Natural killer cell treated with Interleukin-12 subunit alpha and Interleukin-12 subunit beta and Interleukin-15 and Interleukin-18, amount 100 ng/mL, for 72 hours (primary cell): ENCODE measurements at regions not wholly inside any gene's neighbourhood (a gene's known extent, or its start where the extent isn't known, plus 50 kb on each side); places are given as distances from the start of the nearest gene placed in this dataset.

ENCODE experiments used
- ATAC-seq, 2 donors: fragments of 150-1000 bp; cut with Tn5 transposase in 1 of 2; sonication (Bioruptor Pico), chemical (Tn5 transposase) in 1 of 2; 2 replicates each; pipeline ENCODE4 v1.10.0; 2021
- DNase-seq: peaks from one replicate; pipeline ENCODE4 v3.0.0; 2022; ENCODE audit warnings: low spot score
- H3K27ac Mint-ChIP-seq, 2 donors: 1 replicate in 1 of 2; 2 replicates in 1 of 2; pipeline ENCODE4 v1.8.0; 2022; ENCODE audit warnings: mixed read lengths in 2 of 2, mild to moderate bottlenecking in 1 of 2, moderate library complexity in 1 of 2
- H3K27me3 Mint-ChIP-seq, 2 donors: 1 replicate in 1 of 2; 2 replicates in 1 of 2; pipeline ENCODE4 v1.8.0; 2022; ENCODE audit warnings: mixed read lengths in 2 of 2
- H3K36me3 Mint-ChIP-seq: one replicate; pipeline ENCODE4 v1.8.0; 2022; ENCODE audit warnings: mixed read lengths
- H3K4me1 Mint-ChIP-seq, 2 donors: 1 replicate in 1 of 2; 2 replicates in 1 of 2; pipeline ENCODE4 v1.8.0; 2022; ENCODE audit warnings: low read depth in 2 of 2, mixed read lengths in 2 of 2, mild to moderate bottlenecking in 1 of 2
- H3K4me3 Mint-ChIP-seq: one replicate; pipeline ENCODE4 v1.8.0; 2022; ENCODE audit warnings: mixed read lengths
- H3K9me3 Mint-ChIP-seq: 2 replicates; pipeline ENCODE4 v1.8.0; 2022; ENCODE audit warnings: mixed read lengths

DNA sequence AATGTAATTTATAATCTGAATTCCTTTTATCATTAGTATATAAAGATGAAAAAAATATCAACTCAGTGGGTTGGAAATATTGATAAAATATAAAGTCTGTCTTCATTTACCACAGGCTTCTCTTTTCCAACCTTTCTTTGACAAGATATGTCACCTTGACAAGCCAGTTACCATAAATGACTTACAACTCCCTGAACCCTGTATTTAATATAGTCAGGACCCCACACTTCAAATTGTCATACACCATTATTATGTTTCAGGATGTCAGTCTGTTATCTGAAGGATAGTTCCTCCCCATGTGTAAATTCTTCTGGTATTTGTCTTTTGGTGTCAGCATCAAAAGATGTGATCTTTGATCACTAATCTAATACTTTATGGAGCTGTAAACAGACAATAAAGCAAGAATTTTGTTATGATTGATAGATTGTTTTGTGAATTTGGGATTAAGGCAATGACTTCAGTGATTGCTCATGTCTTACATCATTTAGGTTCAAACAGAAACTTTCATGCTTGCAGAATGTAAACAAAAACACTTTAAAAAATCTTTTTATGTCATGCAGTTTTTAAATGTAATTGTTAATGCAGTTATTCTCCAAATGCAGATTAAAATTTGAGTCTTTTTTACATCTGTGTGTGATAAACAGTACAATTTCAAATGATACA, 503.5 kb upstream of the BCHE start:
- no peak for ATAC-seq
- Mint-ChIP-seq H3K4me3 (no peak overlapping the region), H3K9me3 (peaks cover 11% of the 10 kb centered on the region), H3K4me1 (no peaks in the 10 kb centered on the region), H3K27me3 (no peaks in the 10 kb centered on the region), H3K36me3 (no peaks in the 10 kb centered on the region), H3K27ac (no peak overlapping the region)
- no peak for DNase-seq

DNA sequence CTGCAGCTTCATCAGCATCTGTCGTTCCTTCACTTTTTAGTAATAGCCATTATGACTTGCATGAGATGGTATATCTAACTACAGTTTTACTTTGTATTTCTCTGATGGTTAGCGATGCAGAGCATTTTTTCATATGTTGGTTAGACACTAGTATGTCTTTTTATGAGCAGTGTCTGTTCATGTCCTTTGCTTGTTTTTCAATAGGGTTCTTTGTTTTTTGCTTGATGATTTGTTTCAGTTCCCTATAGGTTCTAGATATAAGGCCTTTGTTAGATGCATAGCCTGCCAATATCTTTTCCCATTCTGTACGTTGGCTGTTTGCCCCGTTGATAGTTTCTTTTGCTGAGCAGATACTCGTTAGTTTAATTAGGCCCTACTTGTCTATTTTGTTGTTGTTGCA, 487.2 kb upstream of the BCHE start:
- Mint-ChIP-seq H3K27ac (no peak overlapping the region), H3K27me3 (no peaks in the 10 kb centered on the region), H3K4me3 (no peak overlapping the region), H3K4me1 (no peaks in the 10 kb centered on the region), H3K36me3 (no peaks in the 10 kb centered on the region), H3K9me3 (peaks cover 16% of the 10 kb centered on the region)
- DNase-seq (no peak), ATAC-seq (no peak)

DNA sequence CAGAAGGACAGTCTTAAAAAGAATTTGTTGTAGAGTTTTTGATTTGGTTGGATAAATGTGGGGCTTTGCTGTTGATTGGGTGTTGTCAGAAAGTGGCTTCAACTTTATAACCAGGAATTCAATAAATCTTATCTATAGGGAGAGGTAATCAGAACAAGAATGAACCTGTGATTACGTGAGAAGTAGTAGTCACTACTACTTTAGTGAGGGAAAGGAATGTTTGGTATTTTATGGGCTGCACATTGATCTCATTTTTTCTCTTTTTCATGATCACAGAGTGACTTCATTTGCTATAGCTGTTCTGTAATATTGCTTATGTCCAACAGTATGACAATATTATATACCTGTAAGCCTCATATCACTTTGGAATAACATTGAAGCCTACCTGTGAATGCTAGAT, 485.2 kb upstream of the BCHE start:
- DNase-seq (no peak), ATAC-seq (no peak)
- Mint-ChIP-seq H3K4me3 (no peak overlapping the region), H3K4me1 (no peaks in the 10 kb centered on the region), H3K27me3 (no peaks in the 10 kb centered on the region), H3K9me3 (peaks cover 7% of the 10 kb centered on the region), H3K36me3 (no peaks in the 10 kb centered on the region), H3K27ac (no peak overlapping the region)

DNA sequence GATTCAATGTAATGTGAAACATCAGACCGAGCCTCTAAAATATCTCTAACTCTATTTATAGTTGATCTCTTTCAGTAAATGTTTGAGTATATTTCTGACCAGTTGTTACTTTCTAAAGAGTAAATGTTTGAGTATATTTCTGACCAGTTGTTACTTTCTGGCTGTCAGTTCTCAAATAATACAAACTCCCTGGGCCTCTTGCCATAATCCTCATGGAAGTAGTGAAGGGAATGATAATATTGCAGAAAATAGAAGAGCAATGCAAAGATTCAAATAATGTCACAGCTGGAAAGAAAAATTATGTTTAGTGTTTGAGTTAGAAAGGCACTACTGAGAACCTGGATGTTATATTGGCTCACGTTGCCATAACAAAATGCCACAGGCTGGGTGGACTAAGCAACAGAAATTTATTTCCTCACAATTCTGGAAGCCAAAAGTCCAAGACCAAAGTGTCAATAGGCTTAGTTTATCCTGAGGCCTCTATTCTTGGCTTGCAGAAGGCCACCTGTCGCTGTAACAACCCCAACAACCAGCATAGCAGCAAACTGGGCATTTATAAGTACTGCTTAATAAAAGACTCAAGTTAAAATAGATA, 470.6 kb upstream of the BCHE start:
- Mint-ChIP-seq H3K36me3 (no peaks in the 10 kb centered on the region), H3K27ac (no peak overlapping the region), H3K4me3 (no peak overlapping the region), H3K27me3 (no peaks in the 10 kb centered on the region), H3K4me1 (no peaks in the 10 kb centered on the region), H3K9me3 (peaks cover 2% of the 10 kb centered on the region)
- ATAC-seq (no peak), DNase-seq (no peak)

DNA sequence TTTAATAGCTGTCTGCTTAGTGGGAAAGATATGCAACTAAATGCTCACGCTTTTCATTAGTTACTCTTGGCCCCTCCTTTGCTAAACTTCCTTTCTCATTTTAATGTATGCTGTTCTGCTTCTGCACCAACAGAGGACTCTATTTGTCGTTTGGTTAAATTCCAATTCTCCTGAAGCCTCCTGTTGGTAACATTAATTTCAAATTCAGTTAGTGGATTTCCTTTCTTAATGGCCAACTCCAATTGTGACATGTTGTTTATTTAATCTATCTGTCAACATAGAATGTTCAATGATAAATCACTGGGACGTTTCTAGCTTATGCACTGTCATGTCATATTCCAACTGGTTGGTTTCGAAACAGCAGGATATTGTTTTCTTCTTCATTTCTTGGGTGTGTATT, 467.4 kb upstream of the BCHE start:
- DNase-seq, result no peak
- peaks cover 6% of the 10 kb centered on the region for H3K9me3 Mint-ChIP-seq
- H3K36me3 Mint-ChIP-seq, result peaks cover 5% of the 10 kb centered on the region
- no peak overlapping the region for H3K4me3 Mint-ChIP-seq
- H3K27ac Mint-ChIP-seq, result no peak overlapping the region
- H3K27me3 Mint-ChIP-seq, result no peaks in the 10 kb centered on the region
- ATAC-seq, result no peak
- no peaks in the 10 kb centered on the region for H3K4me1 Mint-ChIP-seq

DNA sequence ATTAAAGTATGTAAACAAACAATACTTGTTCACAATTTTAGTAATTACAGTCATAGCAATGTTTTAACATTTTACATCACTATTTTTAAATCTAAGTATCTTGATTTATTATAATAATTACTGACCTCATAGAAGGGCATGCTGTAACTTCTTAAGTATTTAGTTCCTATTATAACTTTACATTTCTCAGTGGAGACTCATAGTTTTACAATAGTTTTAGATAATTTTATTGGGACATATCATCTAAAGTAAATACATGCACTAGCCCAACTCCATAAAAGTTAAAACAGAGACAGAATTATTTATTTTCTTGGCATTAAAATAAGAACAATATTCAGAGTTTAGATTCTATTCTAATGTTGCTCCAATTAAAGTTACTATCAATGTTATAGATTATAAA, 466.5 kb upstream of the BCHE start:
- ATAC-seq, result no peak
- no peak overlapping the region for H3K4me3 Mint-ChIP-seq
- H3K36me3 Mint-ChIP-seq, result peaks cover 5% of the 10 kb centered on the region
- H3K27ac Mint-ChIP-seq, result no peak overlapping the region
- H3K27me3 Mint-ChIP-seq, result no peaks in the 10 kb centered on the region
- no peak for DNase-seq
- H3K4me1 Mint-ChIP-seq, result no peaks in the 10 kb centered on the region
- H3K9me3 Mint-ChIP-seq, result peaks cover 9% of the 10 kb centered on the region

DNA sequence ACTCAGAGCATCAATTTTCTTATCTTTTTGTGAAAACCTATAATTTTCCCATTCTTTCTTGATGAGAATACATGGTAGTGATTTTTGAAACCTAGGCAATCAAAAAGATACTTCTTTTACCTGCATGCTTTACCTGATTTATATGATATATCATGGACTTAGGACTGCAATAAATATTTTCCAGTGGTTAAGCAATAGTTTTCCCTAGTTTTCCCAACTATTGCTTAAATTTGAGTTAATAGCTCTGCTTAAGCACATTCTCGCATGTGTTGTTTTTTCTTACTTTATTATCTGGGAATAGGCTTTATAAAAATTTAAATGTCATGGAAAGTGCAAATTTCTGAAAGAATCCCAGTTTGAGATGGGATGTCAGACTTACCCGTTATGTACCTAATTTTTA, 465.1 kb upstream of the BCHE start:
- no peak for DNase-seq
- no peak for ATAC-seq
- H3K4me1 Mint-ChIP-seq, result no peaks in the 10 kb centered on the region
- H3K4me3 Mint-ChIP-seq, result no peak overlapping the region
- no peak overlapping the region for H3K27ac Mint-ChIP-seq
- H3K9me3 Mint-ChIP-seq, result peaks cover 9% of the 10 kb centered on the region
- no peaks in the 10 kb centered on the region for H3K27me3 Mint-ChIP-seq
- peaks cover 5% of the 10 kb centered on the region for H3K36me3 Mint-ChIP-seq

DNA sequence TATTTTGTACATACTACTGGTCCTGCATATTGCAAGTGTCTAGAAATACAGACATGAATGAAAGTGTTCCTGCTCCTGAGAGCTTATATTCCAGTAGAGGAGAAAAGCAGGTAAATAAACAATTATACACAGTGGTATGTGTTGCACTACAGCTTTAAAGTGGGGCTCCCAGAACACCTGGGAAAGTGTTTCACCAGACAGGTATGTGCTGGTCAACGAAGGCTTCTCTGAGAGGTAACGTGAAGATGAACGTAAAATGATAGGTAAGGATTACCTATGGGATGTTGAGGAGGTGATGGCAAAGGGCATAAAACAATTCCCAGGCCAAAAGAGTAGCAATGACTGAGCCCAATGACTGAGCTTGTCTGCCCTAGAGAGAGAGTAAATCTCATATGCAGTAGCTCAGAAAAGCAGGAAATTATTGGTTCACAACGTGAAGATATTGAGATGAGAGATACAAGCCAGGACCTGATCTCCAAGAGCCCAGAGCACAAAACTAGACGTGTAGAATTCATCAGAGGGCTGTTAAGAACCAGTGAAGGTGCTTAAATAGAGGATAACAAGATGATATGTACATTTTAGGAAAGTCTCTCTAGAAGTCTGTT, 459.1 kb upstream of the BCHE start:
- Mint-ChIP-seq H3K36me3 (peaks cover 5% of the 10 kb centered on the region), H3K9me3 (peaks cover 27% of the 10 kb centered on the region), H3K4me3 (no peak overlapping the region), H3K27ac (no peak overlapping the region), H3K4me1 (no peaks in the 10 kb centered on the region), H3K27me3 (no peaks in the 10 kb centered on the region)
- no peak for ATAC-seq
- DNase-seq, result no peak

DNA sequence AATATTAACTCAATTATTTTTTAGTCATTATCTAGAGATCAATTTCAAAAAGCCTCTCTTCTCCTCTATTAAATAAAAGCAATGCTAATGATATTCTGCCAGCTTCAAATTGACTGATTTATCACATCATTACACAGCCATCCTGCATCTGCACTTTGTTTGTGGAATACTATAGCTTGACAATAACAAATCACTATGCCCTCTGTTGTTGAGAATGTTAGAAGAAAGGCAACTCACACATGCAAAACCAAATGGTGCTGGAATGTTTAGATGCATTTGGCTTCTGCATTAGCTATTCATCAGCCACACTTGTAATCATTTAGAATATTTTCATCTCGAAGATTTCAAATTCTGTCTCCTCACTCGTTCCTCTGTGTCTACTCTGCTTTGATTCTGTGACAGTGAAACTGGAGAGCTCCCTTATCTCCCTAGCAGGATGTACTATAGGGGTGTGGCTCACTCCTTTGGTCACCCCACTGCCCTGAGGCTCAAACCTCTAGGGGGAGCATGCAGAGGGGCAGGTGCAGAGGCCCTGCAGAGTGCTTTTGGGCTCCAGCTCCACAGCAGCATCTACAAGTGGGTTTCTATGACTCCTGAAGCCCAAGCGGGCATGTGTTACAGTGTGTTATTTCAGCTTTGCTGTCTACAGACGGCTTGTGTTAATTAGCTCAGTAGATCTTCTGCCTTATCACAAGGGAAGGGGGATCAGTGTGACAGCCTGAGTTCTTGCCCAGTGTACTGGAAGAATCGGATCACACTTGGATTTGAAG, 454.1 kb upstream of the BCHE start:
- Mint-ChIP-seq H3K27me3 (no peaks in the 10 kb centered on the region), H3K4me1 (no peaks in the 10 kb centered on the region), H3K4me3 (no peak overlapping the region), H3K27ac (no peak overlapping the region), H3K36me3 (no peaks in the 10 kb centered on the region), H3K9me3 (peaks cover 21% of the 10 kb centered on the region)
- no peak for ATAC-seq
- no peak for DNase-seq

DNA sequence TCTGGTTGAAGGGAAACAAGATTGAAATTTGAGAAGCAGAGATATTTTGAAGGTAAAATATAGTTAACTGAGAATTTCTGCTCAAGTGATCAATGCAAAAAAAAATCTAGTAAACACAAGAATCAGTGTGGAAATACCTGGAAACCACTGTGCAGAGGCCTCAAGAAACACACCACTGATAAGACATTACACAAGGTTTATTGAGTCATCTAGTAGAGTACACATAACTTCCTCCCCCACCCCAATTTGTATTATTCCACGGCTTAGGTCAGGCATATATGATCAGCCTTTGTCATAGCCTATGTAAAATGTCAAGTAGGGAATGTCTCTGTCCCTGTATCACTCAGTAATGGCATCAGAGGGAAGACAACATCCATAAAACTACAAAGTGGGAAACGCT, 447.8 kb upstream of the BCHE start:
- no peak for ATAC-seq
- H3K9me3 Mint-ChIP-seq, result no peaks in the 10 kb centered on the region
- no peaks in the 10 kb centered on the region for H3K4me1 Mint-ChIP-seq
- H3K36me3 Mint-ChIP-seq, result no peaks in the 10 kb centered on the region
- H3K27ac Mint-ChIP-seq, result no peak overlapping the region
- DNase-seq, result no peak
- no peaks in the 10 kb centered on the region for H3K27me3 Mint-ChIP-seq
- no peak overlapping the region for H3K4me3 Mint-ChIP-seq

DNA sequence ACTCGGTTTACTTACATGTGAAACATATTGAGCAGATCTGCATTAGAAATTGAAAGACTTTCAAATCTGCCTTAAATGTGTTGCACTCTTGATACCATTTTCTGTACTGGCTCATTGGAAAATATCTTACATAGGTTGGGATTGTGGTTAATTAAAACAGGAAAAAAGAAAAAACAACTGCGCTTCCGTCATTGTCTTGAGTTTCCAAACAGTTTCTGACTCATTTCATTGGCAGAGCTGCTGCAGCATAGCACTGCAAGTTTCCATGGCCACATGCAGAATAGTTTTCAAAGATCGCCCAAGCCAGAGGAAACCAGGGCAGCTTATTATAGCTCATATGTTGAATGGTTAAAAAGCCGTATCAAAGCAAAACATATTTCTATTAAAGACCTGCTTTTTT, 446.6 kb upstream of the BCHE start:
- no peaks in the 10 kb centered on the region for H3K4me1 Mint-ChIP-seq
- no peak overlapping the region for H3K4me3 Mint-ChIP-seq
- no peak overlapping the region for H3K27ac Mint-ChIP-seq
- no peak for ATAC-seq
- H3K9me3 Mint-ChIP-seq, result no peaks in the 10 kb centered on the region
- DNase-seq, result no peak
- no peaks in the 10 kb centered on the region for H3K36me3 Mint-ChIP-seq
- no peaks in the 10 kb centered on the region for H3K27me3 Mint-ChIP-seq

DNA sequence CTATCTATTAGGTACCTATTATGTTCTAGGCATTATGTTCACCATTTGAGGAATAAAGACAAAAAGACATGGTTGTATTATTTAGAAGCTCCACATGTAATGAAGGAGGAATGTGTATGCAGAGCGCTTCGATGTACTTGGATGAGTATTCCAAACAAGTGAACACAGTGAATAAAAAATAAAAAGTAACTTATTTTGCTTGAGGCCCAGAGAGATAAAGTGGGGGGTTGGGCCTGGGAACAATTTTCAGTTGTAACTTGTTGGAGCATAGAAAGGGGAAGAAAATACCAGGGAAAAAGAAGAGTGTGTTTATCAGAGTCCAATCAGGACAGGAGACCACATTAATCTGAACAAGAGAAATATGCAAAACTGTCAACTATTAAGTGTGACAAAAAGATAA, 445.7 kb upstream of the BCHE start:
- Mint-ChIP-seq H3K27ac (no peak overlapping the region), H3K4me3 (no peak overlapping the region), H3K9me3 (peaks cover 3% of the 10 kb centered on the region), H3K4me1 (no peaks in the 10 kb centered on the region), H3K27me3 (no peaks in the 10 kb centered on the region), H3K36me3 (peaks cover 4% of the 10 kb centered on the region)
- ATAC-seq (no peak), DNase-seq (no peak)

DNA sequence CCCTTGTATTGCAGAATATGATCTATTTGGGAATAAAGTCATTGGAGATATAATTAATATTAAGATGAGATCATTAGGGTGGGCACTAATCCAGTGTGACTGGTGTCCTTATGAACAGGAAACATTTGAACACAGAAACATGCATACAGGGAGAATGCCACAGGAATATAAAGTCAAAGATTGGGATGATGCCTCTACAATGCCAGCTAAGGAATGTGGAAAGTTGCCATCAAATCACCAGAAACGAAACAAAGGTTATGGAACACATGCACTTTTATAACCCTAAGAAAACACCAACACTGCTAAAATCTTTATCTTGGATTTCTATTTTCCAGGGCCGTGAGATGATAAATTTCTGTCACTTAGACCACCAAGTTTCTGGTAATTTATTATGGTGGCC, 442.4 kb upstream of the BCHE start:
- DNase-seq (no peak), ATAC-seq (no peak)
- no peaks in the 10 kb centered on the region for H3K4me1 Mint-ChIP-seq
- no peak overlapping the region for H3K4me3 Mint-ChIP-seq
- H3K9me3 Mint-ChIP-seq, result peaks cover 3% of the 10 kb centered on the region
- H3K27ac Mint-ChIP-seq, result no peak overlapping the region
- H3K36me3 Mint-ChIP-seq, result peaks cover 4% of the 10 kb centered on the region
- no peaks in the 10 kb centered on the region for H3K27me3 Mint-ChIP-seq

DNA sequence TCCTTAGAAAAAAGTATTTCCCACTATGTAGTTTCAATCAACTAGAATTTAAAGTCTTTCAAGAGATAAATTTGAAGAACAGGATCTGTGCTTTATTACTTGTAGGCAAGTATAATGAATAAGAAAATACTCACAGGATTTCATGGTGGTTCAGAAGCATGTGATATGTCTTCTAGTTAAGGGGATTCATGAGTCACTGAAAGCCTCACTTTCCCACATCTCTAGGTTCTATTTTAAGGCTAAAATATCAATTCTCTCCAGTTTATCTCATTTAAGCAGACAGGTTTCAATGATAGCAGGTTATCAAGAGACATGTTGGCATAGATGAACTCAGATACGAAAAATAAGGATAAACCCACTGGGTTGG, 437.8 kb upstream of the BCHE start:
- ATAC-seq (no peak), DNase-seq (no peak)
- Mint-ChIP-seq H3K9me3 (peaks cover 6% of the 10 kb centered on the region), H3K4me3 (no peak overlapping the region), H3K36me3 (peaks cover 4% of the 10 kb centered on the region), H3K27ac (no peak overlapping the region), H3K27me3 (no peaks in the 10 kb centered on the region), H3K4me1 (no peaks in the 10 kb centered on the region)
